ENCODE measurements at regions not wholly inside any gene's neighbourhood (a gene's known extent, or its start where the extent isn't known, plus 50 kb on each side); places are given as distances from the start of the nearest gene placed in this dataset.

GRCh38 chr2:16268301-16269000 lies 328.1 kb downstream of the MYCN start (continued):
- TF ChIP-seq SP1 (IDR thresholded peaks at IDR 0.05; ENCODE audit: low read depth, low read length) (no peak), MAX (IDR thresholded peaks at IDR 0.05) (no peak), CTBP2 (IDR thresholded peaks at IDR 0.05; ENCODE audit: borderline replicate concordance, insufficient read depth, insufficient read length, low read length) (no peak), RAD21 (IDR thresholded peaks at IDR 0.05 in 1 of 2, conservative IDR thresholded peaks at IDR 0.05 in 1 of 2; ENCODE audit: low read depth in 2 of 2, low read length in 2 of 2) (no peak), SIX5 (IDR thresholded peaks at IDR 0.05; ENCODE audit: low read depth, low read length) (no peak)

All from H1 (cell line).